Gastroesophageal sphincter (tissue), 4 donors: ENCODE measurements at regions not wholly inside any gene's neighbourhood (a gene's known extent, or its start where the extent isn't known, plus 50 kb on each side); places are given as distances from the start of the nearest gene placed in this dataset.

ENCODE experiments used
- ATAC-seq: fragments of 150-250 bp; one replicate; pipeline ENCODE4 v1.9.1; 2016; ENCODE audit warnings: mild to moderate bottlenecking, moderate library complexity
- H3K27ac ChIP-seq, 4 donors: fragments of 200-600 bp; sonication (generic) in 3 of 4; 1 replicate in 3 of 4; 2 replicates in 1 of 4; pipeline ENCODE4 v1.5.1; 2016 to 2019
- H3K27me3 ChIP-seq: fragments of 200-600 bp; sonication (generic); one replicate; pipeline ENCODE4 v1.5.1; 2019
- H3K36me3 ChIP-seq, 2 donors: fragments of 200-600 bp; sonication (generic); one replicate each; pipeline ENCODE4 v1.5.1; 2019; ENCODE audit warnings: control low read depth in 1 of 2
- H3K4me1 ChIP-seq, 3 donors: fragments of 200-600 bp; sonication (generic); 1 replicate in 2 of 3; 2 replicates in 1 of 3; pipeline ENCODE4 v1.5.1; 2016 to 2019; ENCODE audit warnings: control low read depth in 2 of 3
- H3K4me3 ChIP-seq, 2 donors: fragments of 200-600 bp; sonication (generic); one replicate each; pipeline ENCODE4 v1.5.1; 2019; ENCODE audit warnings: mild to moderate bottlenecking in 1 of 2, moderate library complexity in 1 of 2
- H3K9me3 ChIP-seq, 3 donors: fragments of 200-600 bp; sonication (generic); one replicate each; pipeline ENCODE4 v1.5.1; 2017 to 2019; ENCODE audit warnings: control low read depth in 2 of 3
- EP300 ChIP-seq: sonication (generic); formaldehyde crosslinking; IDR thresholded peaks from one replicate; pipeline ENCODE4 v1.6.1; 2017; ENCODE audit warnings: antibody characterized with exemption, mild to moderate bottlenecking
- POLR2A ChIP-seq, 2 donors: fragments of 450-650 bp; IDR thresholded peaks; one replicate each; pipeline ENCODE4 v1.6.1; 2017; ENCODE audit warnings: antibody characterized with exemption in 2 of 2, mild to moderate bottlenecking in 2 of 2, moderate library complexity in 1 of 2
- POLR2AphosphoS5 ChIP-seq: sonication (generic); formaldehyde crosslinking; IDR thresholded peaks from one replicate; pipeline ENCODE4 v1.6.1; 2017; ENCODE audit warnings: antibody characterized with exemption
- WGBS, 2 donors: methylation state at CpG; one replicate each; pipeline ENCODE4 v1.1.5; 2018; ENCODE audit warnings: low coverage in 1 of 2; 5-methylcytosine and 5-hydroxymethylcytosine counted together
- TF ChIP-seq, protein P1 (sequence below), 4 experiments: fragments of 200-600 bp in 2 of 4; fragments of 450-650 bp in 2 of 4; sonication (generic) in 1 of 4; IDR thresholded peaks; one replicate each; pipeline ENCODE4 v1.5.1; 2017 to 2019; ENCODE audit warnings: antibody characterized with exemption in 4 of 4, mild to moderate bottlenecking in 2 of 4, moderate library complexity in 2 of 4

DNA sequence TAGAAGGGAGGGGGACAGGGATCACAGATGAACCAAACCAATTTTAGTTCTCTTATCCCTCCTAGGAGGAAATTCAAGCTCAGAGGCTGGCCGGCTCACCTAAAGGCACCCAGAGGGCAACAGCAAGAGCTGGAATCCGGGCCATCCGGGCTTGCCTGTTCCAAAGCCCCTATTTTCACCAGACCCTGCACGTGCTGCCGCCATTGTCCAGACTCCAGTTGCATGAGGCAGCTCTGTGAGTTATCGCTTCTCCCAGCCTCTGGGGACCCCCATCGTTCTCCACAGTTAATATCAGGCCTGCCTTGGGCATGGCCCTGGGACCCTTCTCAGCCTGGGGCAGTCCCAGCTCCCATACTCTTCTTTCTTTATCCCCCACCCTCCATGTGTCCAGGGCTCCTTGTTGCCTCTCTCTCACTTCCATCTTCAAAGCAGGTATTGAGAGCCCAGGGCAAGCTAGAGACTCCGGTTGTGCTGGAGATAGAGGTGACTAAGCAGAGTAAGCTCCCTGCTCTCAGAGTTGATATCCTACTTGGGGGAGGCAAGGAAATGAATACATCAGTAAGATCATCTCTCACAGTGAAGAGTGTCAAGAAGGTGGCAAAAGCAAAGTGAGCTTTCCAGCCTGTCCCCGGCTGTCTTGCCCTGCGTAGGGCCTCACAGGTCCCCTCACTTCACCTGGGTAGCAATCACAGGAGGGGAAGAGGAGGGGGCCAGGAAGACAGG, 322.8 kb downstream of the UACA start:
- H3K9me3 ChIP-seq: no peaks in the 10 kb centered on the region
- no peaks in the 10 kb centered on the region for H3K4me1 ChIP-seq
- 95% methylated on average over 3 of the region's 10 CpGs; no CpG with 5 or more reads in 1 of the 2 donors for WGBS, 2 donors
- H3K27me3 ChIP-seq: peaks cover 21% of the 10 kb centered on the region
- no peak for ATAC-seq
- no peaks in the 10 kb centered on the region for H3K36me3 ChIP-seq
- H3K27ac ChIP-seq: no peak overlapping the region
- TF ChIP-seq, protein P1, sequence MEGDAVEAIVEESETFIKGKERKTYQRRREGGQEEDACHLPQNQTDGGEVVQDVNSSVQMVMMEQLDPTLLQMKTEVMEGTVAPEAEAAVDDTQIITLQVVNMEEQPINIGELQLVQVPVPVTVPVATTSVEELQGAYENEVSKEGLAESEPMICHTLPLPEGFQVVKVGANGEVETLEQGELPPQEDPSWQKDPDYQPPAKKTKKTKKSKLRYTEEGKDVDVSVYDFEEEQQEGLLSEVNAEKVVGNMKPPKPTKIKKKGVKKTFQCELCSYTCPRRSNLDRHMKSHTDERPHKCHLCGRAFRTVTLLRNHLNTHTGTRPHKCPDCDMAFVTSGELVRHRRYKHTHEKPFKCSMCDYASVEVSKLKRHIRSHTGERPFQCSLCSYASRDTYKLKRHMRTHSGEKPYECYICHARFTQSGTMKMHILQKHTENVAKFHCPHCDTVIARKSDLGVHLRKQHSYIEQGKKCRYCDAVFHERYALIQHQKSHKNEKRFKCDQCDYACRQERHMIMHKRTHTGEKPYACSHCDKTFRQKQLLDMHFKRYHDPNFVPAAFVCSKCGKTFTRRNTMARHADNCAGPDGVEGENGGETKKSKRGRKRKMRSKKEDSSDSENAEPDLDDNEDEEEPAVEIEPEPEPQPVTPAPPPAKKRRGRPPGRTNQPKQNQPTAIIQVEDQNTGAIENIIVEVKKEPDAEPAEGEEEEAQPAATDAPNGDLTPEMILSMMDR (IDR thresholded peaks at IDR 0.05): no peak
- no peak for TF ChIP-seq EP300
- no peak for TF ChIP-seq POLR2AphosphoS5
- no peak for TF ChIP-seq POLR2A (IDR thresholded peaks at IDR 0.05)
- no peak overlapping the region for H3K4me3 ChIP-seq

DNA sequence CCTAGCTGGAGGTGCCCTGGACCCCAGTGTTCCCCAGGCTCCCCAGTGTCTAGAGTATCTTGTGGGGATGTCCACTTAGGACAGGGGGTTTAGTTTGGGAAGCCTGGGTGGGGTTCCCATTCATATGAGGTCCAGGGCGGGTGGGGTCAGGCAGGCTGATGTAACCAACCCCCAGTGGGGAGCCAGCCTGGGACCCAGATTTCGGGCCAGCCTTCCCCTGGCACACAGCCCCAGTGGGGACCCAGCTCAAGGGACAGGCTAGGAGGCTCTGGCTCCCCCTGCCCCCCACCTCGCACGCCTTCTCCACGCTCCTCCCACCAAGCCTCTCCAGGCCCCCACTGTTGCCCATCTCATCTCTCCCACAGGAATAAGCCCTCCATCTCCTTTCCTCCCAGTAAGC, 323.5 kb downstream of the UACA start:
- no peak overlapping the region for H3K27ac ChIP-seq
- no peak overlapping the region for H3K4me3 ChIP-seq
- whole genome bisulfite sequencing, 2 donors: no CpG with 5 or more reads among the region's 5 CpGs
- TF ChIP-seq POLR2AphosphoS5 (no peak), POLR2A (IDR thresholded peaks at IDR 0.05) (no peak), EP300 (no peak)
- TF ChIP-seq, protein P1 (IDR thresholded peaks at IDR 0.05): no peak
- H3K9me3 ChIP-seq: no peaks in the 10 kb centered on the region
- no peaks in the 10 kb centered on the region for H3K4me1 ChIP-seq
- ATAC-seq: no peak
- H3K27me3 ChIP-seq: peaks cover 21% of the 10 kb centered on the region
- H3K36me3 ChIP-seq: no peaks in the 10 kb centered on the region

DNA sequence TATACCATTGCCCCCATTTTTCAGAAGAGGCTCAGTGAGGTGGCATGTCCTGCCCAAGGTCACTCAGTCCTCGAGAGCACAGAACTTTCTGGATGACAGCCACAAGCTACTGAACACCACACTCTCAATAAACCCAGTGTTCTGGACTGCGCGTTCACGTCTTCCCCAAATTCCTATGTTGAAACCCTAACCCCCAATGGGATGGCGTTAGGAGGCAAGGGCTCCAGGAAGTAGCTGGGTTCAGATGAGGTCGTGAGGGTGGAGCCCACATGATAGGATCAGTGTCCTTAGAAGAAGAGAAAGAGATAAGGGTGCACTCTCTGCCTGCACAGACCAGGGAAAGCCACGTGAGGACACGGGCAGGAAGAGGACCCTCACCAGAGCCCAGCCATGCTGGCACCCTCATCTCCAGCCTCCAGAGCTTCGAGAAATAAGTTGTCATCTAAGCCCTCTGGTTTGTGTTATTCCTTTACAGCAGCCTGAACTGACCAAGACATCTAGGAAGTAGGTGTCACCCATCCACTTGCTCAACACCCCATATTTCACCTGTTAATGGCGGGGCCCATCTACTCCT, 324.0 kb downstream of the UACA start:
- H3K27me3 ChIP-seq: peaks cover 21% of the 10 kb centered on the region
- no peak for TF ChIP-seq POLR2AphosphoS5
- no peak for TF ChIP-seq EP300
- TF ChIP-seq POLR2A (IDR thresholded peaks at IDR 0.05): no peak
- TF ChIP-seq, protein P1 (IDR thresholded peaks at IDR 0.05): no peak
- no peaks in the 10 kb centered on the region for H3K36me3 ChIP-seq
- ATAC-seq: no peak
- no peaks in the 10 kb centered on the region for H3K4me1 ChIP-seq
- no peaks in the 10 kb centered on the region for H3K9me3 ChIP-seq
- H3K4me3 ChIP-seq: no peak overlapping the region
- 85 to 91% methylated on average over 4 to 9 of the region's 10 CpGs for WGBS, 2 donors
- no peak overlapping the region for H3K27ac ChIP-seq

DNA sequence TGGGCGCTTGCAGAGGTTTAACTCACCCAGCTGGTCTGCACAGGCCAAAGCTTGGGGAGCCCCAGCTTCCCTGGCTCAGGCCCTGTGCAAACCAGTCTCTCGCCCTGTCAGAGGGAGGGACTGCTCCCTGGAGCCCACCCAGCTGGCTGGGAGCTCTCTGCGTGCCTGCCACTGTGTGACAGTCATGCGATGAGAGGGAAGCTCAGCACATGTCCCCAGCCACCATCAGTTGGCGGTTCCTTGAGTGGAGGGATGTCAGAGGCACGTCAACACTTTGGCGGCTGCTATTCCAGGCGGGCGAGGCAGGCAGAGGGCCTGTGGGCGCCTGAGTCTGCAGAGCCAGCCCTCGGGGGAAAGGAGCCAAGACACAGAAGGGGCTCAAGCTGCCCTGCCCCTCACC, 324.6 kb downstream of the UACA start:
- Histone ChIP-seq H3K4me1 (no peaks in the 10 kb centered on the region), H3K9me3 (no peaks in the 10 kb centered on the region), H3K4me3 (no peak overlapping the region), H3K27me3 (peaks cover 21% of the 10 kb centered on the region), H3K27ac (no peak overlapping the region), H3K36me3 (no peaks in the 10 kb centered on the region)
- TF ChIP-seq EP300 (no peak), POLR2AphosphoS5 (no peak), POLR2A (IDR thresholded peaks at IDR 0.05) (no peak)
- TF ChIP-seq, protein P1 (IDR thresholded peaks at IDR 0.05): no peak
- ATAC-seq: no peak
- 60% methylated on average over 1 of the region's 11 CpGs; no CpG with 5 or more reads in 1 of the 2 donors for WGBS, 2 donors
